GM21526 (cell line): ENCODE measurements at regions not wholly inside any gene's neighbourhood (a gene's known extent, or its start where the extent isn't known, plus 50 kb on each side); places are given as distances from the start of the nearest gene placed in this dataset.

Source experiments
- ATAC-seq: cut with Tn5 transposase; IDR thresholded peaks from one replicate; pipeline ENCODE4 v1.9.1; 2021; ENCODE audit warnings: moderate library complexity; ENCODE audit not compliant: unreplicated experiment, low FRiP score

GRCh38 chr5:166018716-166019115, 2272.7 kb upstream of the WWC1 start:
- ATAC-seq = no peak

- ATAC-seq = no peak
Observed at GRCh38 chr5:166022065-166022464, 2269.4 kb upstream of the WWC1 start.

GRCh38 chr5:166024970-166025369, 2266.5 kb upstream of the WWC1 start:
- ATAC-seq = no peak

GRCh38 chr5:166027582-166027981, 2263.9 kb upstream of the WWC1 start:
- ATAC-seq = no peak

- no peak for ATAC-seq
Observed at GRCh38 chr5:166031926-166032325, 2259.5 kb upstream of the WWC1 start.

GRCh38 chr5:166032601-166033000, 2258.8 kb upstream of the WWC1 start:
- no peak for ATAC-seq

- ATAC-seq = no peak
Observed at GRCh38 chr5:166045961-166046360, 2245.5 kb upstream of the WWC1 start.

- ATAC-seq = no peak
Observed at GRCh38 chr5:166046956-166047355, 2244.5 kb upstream of the WWC1 start.

GRCh38 chr5:166050531-166050930, 2240.9 kb upstream of the WWC1 start:
- no peak for ATAC-seq

- ATAC-seq = no peak
Observed at GRCh38 chr5:166058660-166059059, 2232.8 kb upstream of the WWC1 start.

- ATAC-seq = no peak
Observed at GRCh38 chr5:166062094-166062493, 2229.4 kb upstream of the WWC1 start.

- no peak for ATAC-seq
Observed at GRCh38 chr5:166062719-166063118, 2228.7 kb upstream of the WWC1 start.

GRCh38 chr5:166063261-166063660, 2228.2 kb upstream of the WWC1 start:
- no peak for ATAC-seq

- ATAC-seq = no peak
Observed at GRCh38 chr5:166068547-166069335, 2222.7 kb upstream of the WWC1 start.

- no peak for ATAC-seq
Observed at GRCh38 chr5:166073901-166074581, 2217.4 kb upstream of the WWC1 start.

GRCh38 chr5:166074582-166075481, 2216.6 kb upstream of the WWC1 start:
- no peak for ATAC-seq

GRCh38 chr5:166083183-166083959, 2208.1 kb upstream of the WWC1 start:
- no peak for ATAC-seq

- no peak for ATAC-seq
Observed at GRCh38 chr5:166086568-166086967, 2204.9 kb upstream of the WWC1 start.

- no peak for ATAC-seq
Observed at GRCh38 chr5:166088389-166089039, 2202.9 kb upstream of the WWC1 start.

GRCh38 chr5:166091931-166092330, 2199.5 kb upstream of the WWC1 start:
- no peak for ATAC-seq
